ENCODE measurements at regions not wholly inside any gene's neighbourhood (a gene's known extent, or its start where the extent isn't known, plus 50 kb on each side); places are given as distances from the start of the nearest gene placed in this dataset.

DNA sequence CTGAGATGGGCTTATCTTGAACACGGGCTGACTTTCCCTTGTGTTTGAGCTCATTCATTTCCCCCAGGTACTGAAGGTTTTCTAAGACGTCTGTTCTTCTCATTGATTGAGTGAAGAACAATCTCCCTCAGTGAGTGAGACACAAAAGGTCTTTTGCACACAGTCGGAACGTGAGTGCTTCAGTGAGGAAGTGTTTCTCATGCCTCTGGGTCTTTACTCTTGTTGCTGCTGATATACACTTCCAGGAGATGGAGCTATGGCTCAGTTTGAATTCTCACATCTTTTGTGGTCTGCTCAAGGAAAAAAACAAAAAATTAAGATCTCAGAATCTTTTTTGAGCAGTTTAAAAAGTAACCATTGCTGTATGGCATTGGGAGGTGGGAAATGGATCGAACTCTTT is 981.9 kb upstream of the TENM3 start:
- Histone ChIP-seq H3K9ac (ENCODE audit: low read depth, low read length) (no peak overlapping the region), H3K4me2 (ENCODE audit: insufficient read depth, low read length) (no peak overlapping the region), H3K9me3 (ENCODE audit: insufficient read depth, low read length, severe bottlenecking) (no peaks in the 10 kb centered on the region), H4K20me1 (ENCODE audit: insufficient read depth, low read length) (no peaks in the 10 kb centered on the region), H3K27me3 (ENCODE audit: insufficient read depth, low read length, poor library complexity) (no peaks in the 10 kb centered on the region), H3K79me2 (ENCODE audit: insufficient read depth, low read length) (no peaks in the 10 kb centered on the region), H3K36me3 (ENCODE audit: insufficient read depth, low read length) (no peaks in the 10 kb centered on the region), H3K4me3 (ENCODE audit: low read depth in 1 of 2, low read length in 2 of 2) (no peak overlapping the region), H2AFZ (ENCODE audit: low read depth, low read length) (no peak overlapping the region), H3K27ac (ENCODE audit: low read length) (no peak overlapping the region), H3K4me1 (ENCODE audit: insufficient read depth, low read length) (no peaks in the 10 kb centered on the region)
- TF ChIP-seq, protein P1, sequence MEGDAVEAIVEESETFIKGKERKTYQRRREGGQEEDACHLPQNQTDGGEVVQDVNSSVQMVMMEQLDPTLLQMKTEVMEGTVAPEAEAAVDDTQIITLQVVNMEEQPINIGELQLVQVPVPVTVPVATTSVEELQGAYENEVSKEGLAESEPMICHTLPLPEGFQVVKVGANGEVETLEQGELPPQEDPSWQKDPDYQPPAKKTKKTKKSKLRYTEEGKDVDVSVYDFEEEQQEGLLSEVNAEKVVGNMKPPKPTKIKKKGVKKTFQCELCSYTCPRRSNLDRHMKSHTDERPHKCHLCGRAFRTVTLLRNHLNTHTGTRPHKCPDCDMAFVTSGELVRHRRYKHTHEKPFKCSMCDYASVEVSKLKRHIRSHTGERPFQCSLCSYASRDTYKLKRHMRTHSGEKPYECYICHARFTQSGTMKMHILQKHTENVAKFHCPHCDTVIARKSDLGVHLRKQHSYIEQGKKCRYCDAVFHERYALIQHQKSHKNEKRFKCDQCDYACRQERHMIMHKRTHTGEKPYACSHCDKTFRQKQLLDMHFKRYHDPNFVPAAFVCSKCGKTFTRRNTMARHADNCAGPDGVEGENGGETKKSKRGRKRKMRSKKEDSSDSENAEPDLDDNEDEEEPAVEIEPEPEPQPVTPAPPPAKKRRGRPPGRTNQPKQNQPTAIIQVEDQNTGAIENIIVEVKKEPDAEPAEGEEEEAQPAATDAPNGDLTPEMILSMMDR (IDR thresholded peaks at IDR 0.05; ENCODE audit: borderline replicate concordance, extremely low read depth, low read length, poor library complexity, severe bottlenecking): no peak
- no peak for TF ChIP-seq EZH2 (IDR thresholded peaks at IDR 0.05; ENCODE audit: borderline replicate concordance, low read depth, low read length, severe bottlenecking)
- DNase-seq (no peak), ATAC-seq (ENCODE audit: insufficient read depth, low read depth) (no peak)

DNA sequence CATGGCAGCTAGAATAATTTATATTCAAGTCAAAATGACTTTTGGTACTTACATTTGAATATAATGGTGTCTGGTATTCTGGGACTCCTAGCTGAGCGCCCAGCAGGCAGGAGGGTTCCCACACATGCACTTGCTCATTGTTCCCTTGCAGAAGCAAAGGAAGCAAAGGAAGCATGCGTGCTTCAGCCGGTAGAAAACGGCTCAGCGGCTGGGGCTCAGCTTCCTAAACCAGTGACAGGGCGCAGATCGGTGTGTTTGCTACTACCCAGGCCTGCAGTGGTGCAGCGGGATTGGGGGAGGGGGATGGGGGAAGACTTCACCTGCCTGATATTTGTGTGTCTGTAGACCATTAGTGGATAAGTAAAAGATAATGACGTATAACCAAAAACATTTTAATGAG is 978.3 kb upstream of the TENM3 start:
- DNase-seq (no peak), ATAC-seq (ENCODE audit: insufficient read depth, low read depth) (no peak)
- Histone ChIP-seq H3K27me3 (ENCODE audit: insufficient read depth, low read length, poor library complexity) (no peaks in the 10 kb centered on the region), H3K9me3 (ENCODE audit: insufficient read depth, low read length, severe bottlenecking) (no peaks in the 10 kb centered on the region), H3K27ac (ENCODE audit: low read length) (no peak overlapping the region), H3K79me2 (ENCODE audit: insufficient read depth, low read length) (no peaks in the 10 kb centered on the region), H4K20me1 (ENCODE audit: insufficient read depth, low read length) (no peaks in the 10 kb centered on the region), H3K9ac (ENCODE audit: low read depth, low read length) (no peak overlapping the region), H3K4me1 (ENCODE audit: insufficient read depth, low read length) (no peaks in the 10 kb centered on the region), H3K4me2 (ENCODE audit: insufficient read depth, low read length) (no peak overlapping the region), H3K36me3 (ENCODE audit: insufficient read depth, low read length) (no peaks in the 10 kb centered on the region), H2AFZ (ENCODE audit: low read depth, low read length) (no peak overlapping the region), H3K4me3 (ENCODE audit: low read depth in 1 of 2, low read length in 2 of 2) (no peak overlapping the region)
- no peak for TF ChIP-seq EZH2 (IDR thresholded peaks at IDR 0.05; ENCODE audit: borderline replicate concordance, low read depth, low read length, severe bottlenecking)
- TF ChIP-seq, protein P1 (IDR thresholded peaks at IDR 0.05; ENCODE audit: borderline replicate concordance, extremely low read depth, low read length, poor library complexity, severe bottlenecking): no peak

DNA sequence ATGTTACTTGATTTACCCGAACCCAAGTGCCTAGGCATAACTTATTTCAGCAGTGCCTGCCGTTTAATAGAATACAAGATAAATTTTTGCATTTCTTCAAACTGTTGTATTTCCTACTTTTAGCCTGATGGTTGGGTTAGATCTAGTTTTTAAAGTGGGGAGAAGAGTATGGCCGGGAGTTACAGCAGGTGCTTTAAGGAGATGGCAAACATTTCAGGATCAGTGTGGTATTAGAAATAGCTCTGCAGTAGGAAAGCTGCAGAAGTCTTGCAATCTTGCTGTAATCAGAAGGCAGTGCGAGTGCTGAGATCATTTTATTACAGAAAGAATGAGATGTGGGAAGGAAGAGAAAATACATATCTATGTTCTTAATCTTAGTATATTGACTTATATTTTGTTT is 977.8 kb upstream of the TENM3 start:
- Histone ChIP-seq H3K4me3 (ENCODE audit: low read depth in 1 of 2, low read length in 2 of 2) (no peak overlapping the region), H3K4me1 (ENCODE audit: insufficient read depth, low read length) (no peaks in the 10 kb centered on the region), H3K9me3 (ENCODE audit: insufficient read depth, low read length, severe bottlenecking) (no peaks in the 10 kb centered on the region), H3K9ac (ENCODE audit: low read depth, low read length) (no peak overlapping the region), H4K20me1 (ENCODE audit: insufficient read depth, low read length) (no peaks in the 10 kb centered on the region), H3K4me2 (ENCODE audit: insufficient read depth, low read length) (no peak overlapping the region), H2AFZ (ENCODE audit: low read depth, low read length) (no peak overlapping the region), H3K79me2 (ENCODE audit: insufficient read depth, low read length) (no peaks in the 10 kb centered on the region), H3K27ac (ENCODE audit: low read length) (no peak overlapping the region), H3K36me3 (ENCODE audit: insufficient read depth, low read length) (no peaks in the 10 kb centered on the region), H3K27me3 (ENCODE audit: insufficient read depth, low read length, poor library complexity) (no peaks in the 10 kb centered on the region)
- DNase-seq (no peak), ATAC-seq (ENCODE audit: insufficient read depth, low read depth) (no peak)
- no peak for TF ChIP-seq EZH2 (IDR thresholded peaks at IDR 0.05; ENCODE audit: borderline replicate concordance, low read depth, low read length, severe bottlenecking)

DNA sequence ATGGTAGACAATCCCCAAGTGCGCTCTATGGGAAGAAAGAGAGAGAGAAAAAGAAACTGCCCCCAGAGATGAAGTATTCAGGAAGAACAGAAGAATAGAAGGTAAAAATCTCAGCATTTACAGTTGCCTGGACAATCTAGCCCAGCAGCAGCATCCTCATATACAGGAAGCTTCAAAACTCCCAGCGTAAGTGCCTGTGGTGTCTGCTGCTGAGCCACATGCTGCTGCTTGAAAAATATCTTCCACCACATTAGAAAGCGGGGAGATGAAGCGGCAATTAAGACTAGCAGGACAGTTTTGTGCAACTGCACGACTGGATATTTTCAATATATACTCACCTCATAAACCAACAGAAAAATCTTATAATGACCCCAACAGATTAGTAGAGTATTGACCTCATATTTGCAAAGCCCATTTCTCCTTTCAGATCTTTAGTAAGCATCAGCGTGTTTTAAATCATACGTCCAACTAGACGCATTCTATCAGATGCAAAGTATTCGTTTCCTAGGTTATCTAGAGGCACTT is 972.0 kb upstream of the TENM3 start:
- Histone ChIP-seq H3K27me3 (ENCODE audit: insufficient read depth, low read length, poor library complexity) (no peaks in the 10 kb centered on the region), H3K4me1 (ENCODE audit: insufficient read depth, low read length) (no peaks in the 10 kb centered on the region), H3K4me2 (ENCODE audit: insufficient read depth, low read length) (no peak overlapping the region), H3K4me3 (ENCODE audit: low read depth in 1 of 2, low read length in 2 of 2) (no peak overlapping the region), H3K79me2 (ENCODE audit: insufficient read depth, low read length) (no peaks in the 10 kb centered on the region), H3K9me3 (ENCODE audit: insufficient read depth, low read length, severe bottlenecking) (no peaks in the 10 kb centered on the region), H4K20me1 (ENCODE audit: insufficient read depth, low read length) (no peaks in the 10 kb centered on the region), H3K9ac (ENCODE audit: low read depth, low read length) (no peak overlapping the region), H2AFZ (ENCODE audit: low read depth, low read length) (no peak overlapping the region), H3K36me3 (ENCODE audit: insufficient read depth, low read length) (no peaks in the 10 kb centered on the region), H3K27ac (ENCODE audit: low read length) (no peak overlapping the region)
- ATAC-seq (ENCODE audit: insufficient read depth, low read depth) (no peak), DNase-seq (no peak)
- TF ChIP-seq, protein P1 (IDR thresholded peaks at IDR 0.05; ENCODE audit: borderline replicate concordance, extremely low read depth, low read length, poor library complexity, severe bottlenecking): no peak
- TF ChIP-seq EZH2 (IDR thresholded peaks at IDR 0.05; ENCODE audit: borderline replicate concordance, low read depth, low read length, severe bottlenecking): no peak
